GM12878 (cell line): ENCODE measurements at regions not wholly inside any gene's neighbourhood (a gene's known extent, or its start where the extent isn't known, plus 50 kb on each side); places are given as distances from the start of the nearest gene placed in this dataset.

Experiments used
- CTCF ChIP-seq, 3 experiments: IDR thresholded peaks in 2 of 3; conservative IDR thresholded peaks in 1 of 3; 2 replicates each; pipeline ENCODE4 v1.5.1; 2011; ENCODE audit warnings: low read depth in 3 of 3, low read length in 3 of 3, mild to moderate bottlenecking in 3 of 3, control low read depth in 2 of 3, moderate library complexity in 2 of 3, inconsistent platforms in 1 of 3, mixed read lengths in 1 of 3; ENCODE audit not compliant: control insufficient read depth in 2 of 3, insufficient read depth in 1 of 3; ENCODE audit errors: extremely low read depth in 1 of 3
- POLR2AphosphoS2 ChIP-seq: IDR thresholded peaks from 2 replicates; pipeline ENCODE4 v1.6.1; 2011; ENCODE audit warnings: low read depth, mild to moderate bottlenecking, low read length, improper control_type of control experiment, moderate library complexity
- REST ChIP-seq: IDR thresholded peaks from 2 replicates; pipeline ENCODE4 v1.6.1; 2012; ENCODE audit warnings: mild to moderate bottlenecking, low read depth, low read length
- ZBTB40 ChIP-seq: fragments of 450-650 bp; IDR thresholded peaks from 2 replicates; pipeline ENCODE4 v1.6.1; 2016; ENCODE audit warnings: mild to moderate bottlenecking, moderate library complexity, borderline replicate concordance

GRCh38 chr10:113487154-113487553, 65.7 kb upstream of the HABP2 start:
- TF ChIP-seq ZBTB40 = no peak
- TF ChIP-seq REST = no peak
- TF ChIP-seq POLR2AphosphoS2 = no peak
- no peak for TF ChIP-seq CTCF (IDR thresholded peaks at IDR 0.05 in 2 of 3, conservative IDR thresholded peaks at IDR 0.05 in 1 of 3; ENCODE audit: control insufficient read depth in 2 of 3, extremely low read depth in 1 of 3, insufficient read depth in 1 of 3, low read depth in 3 of 3, low read length in 3 of 3)
